ENCODE measurements at regions not wholly inside any gene's neighbourhood (a gene's known extent, or its start where the extent isn't known, plus 50 kb on each side); places are given as distances from the start of the nearest gene placed in this dataset.
"Not testable (repeated sequence)": the region's sequence is repeated elsewhere in the genome, so short reads cannot be mapped to it uniquely, and the experiment has no call there.

- H3K4me3 ChIP-seq (replicated peaks in 1 of 3; ENCODE audit: insufficient read depth in 1 of 3, low read depth in 2 of 3, low read length in 3 of 3); intact Hi-C loops (cut with micrococcal nuclease; ENCODE audit: unreplicated experiment); ATAC-seq; H3K9me3 ChIP-seq (ENCODE audit: low read length); FAIRE-seq; H3K36me3 ChIP-seq (replicated peaks in 1 of 2; ENCODE audit: control insufficient read depth in 1 of 2, insufficient read depth in 2 of 2, low read length in 2 of 2); CTCF ChIA-PET (ENCODE audit: low intra/inter-chr PET ratio, low total read pairs); POLR2A ChIA-PET; in situ Hi-C loops (cut with HindIII; ENCODE audit: extremely low pct_ligation_motif_present, low pct_unique_long_range_greater_than_20kb); H3K4me2 ChIP-seq (ENCODE audit: low read depth, low read length); H3K9ac ChIP-seq (ENCODE audit: insufficient read depth, low read depth, low read length); H3K4me1 ChIP-seq (ENCODE audit: insufficient read depth, low read length); H3K79me2 ChIP-seq (ENCODE audit: insufficient read depth, low read length); BruUV-seq (replicated peaks); H3K27ac ChIP-seq (ENCODE audit: extremely low read length, insufficient read depth, low read length); DNase-seq (ENCODE audit: low spot score); H2AFZ ChIP-seq (ENCODE audit: low read length); H4K20me1 ChIP-seq (ENCODE audit: insufficient read depth, low read length); H3K27me3 ChIP-seq (ENCODE audit: control insufficient read depth in 1 of 2, insufficient read depth in 2 of 2, low read length in 2 of 2): not testable (repeated sequence)
- WGBS (ENCODE audit: low lambda C conversion rate): 40% methylated on average over 2 of the region's 12 CpGs
Observed at GRCh38 chr6:114805426-114805825, 462.6 kb upstream of the HS3ST5 start.

DNA sequence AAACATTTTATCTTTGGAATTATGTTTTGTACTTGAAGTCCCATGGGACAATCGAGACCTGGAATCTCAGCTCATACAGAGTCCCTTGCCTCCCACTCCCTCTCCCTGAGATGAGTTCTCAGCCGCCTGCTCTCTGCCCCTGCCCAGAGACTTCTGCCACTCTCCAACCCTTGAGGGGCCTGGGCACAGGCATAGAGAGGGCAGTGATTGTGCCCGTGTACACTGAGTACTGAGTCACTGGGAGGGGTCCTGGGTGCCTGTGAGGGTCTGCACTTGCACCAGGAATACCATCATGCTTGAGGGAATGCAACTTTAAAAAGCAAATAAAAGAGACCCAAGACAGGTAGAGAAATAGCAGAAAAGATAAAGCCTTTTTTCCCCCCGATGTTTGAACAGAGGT, 453.8 kb upstream of the HS3ST5 start:
- H2AFZ ChIP-seq (ENCODE audit: low read length): no peak overlapping the region
- no peak for DNase-seq (ENCODE audit: low spot score)
- H4K20me1 ChIP-seq (ENCODE audit: insufficient read depth, low read length): no peaks in the 10 kb centered on the region
- 6% methylated on average over 4 of the region's 4 CpGs for WGBS (ENCODE audit: low lambda C conversion rate)
- ATAC-seq: no peak
- H3K27ac ChIP-seq (ENCODE audit: extremely low read length, insufficient read depth, low read length): no peak overlapping the region
- H3K4me3 ChIP-seq (replicated peaks in 1 of 3; ENCODE audit: insufficient read depth in 1 of 3, low read depth in 2 of 3, low read length in 3 of 3): no peak overlapping the region
- H3K36me3 ChIP-seq (replicated peaks in 1 of 2; ENCODE audit: control insufficient read depth in 1 of 2, insufficient read depth in 2 of 2, low read length in 2 of 2): no peaks in the 10 kb centered on the region
- no peak overlapping the region for H3K4me2 ChIP-seq (ENCODE audit: low read depth, low read length)
- TF ChIP-seq, protein P1, sequence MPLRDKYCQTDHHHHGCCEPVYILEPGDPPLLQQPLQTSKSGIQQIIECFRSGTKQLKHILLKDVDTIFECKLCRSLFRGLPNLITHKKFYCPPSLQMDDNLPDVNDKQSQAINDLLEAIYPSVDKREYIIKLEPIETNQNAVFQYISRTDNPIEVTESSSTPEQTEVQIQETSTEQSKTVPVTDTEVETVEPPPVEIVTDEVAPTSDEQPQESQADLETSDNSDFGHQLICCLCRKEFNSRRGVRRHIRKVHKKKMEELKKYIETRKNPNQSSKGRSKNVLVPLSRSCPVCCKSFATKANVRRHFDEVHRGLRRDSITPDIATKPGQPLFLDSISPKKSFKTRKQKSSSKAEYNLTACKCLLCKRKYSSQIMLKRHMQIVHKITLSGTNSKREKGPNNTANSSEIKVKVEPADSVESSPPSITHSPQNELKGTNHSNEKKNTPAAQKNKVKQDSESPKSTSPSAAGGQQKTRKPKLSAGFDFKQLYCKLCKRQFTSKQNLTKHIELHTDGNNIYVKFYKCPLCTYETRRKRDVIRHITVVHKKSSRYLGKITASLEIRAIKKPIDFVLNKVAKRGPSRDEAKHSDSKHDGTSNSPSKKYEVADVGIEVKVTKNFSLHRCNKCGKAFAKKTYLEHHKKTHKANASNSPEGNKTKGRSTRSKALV (CRISPR knock-in tag; IDR thresholded peaks at IDR 0.05): no peak
- TF ChIP-seq WIZ (CRISPR knock-in tag; IDR thresholded peaks at IDR 0.05) (no peak), TAF1 (CRISPR knock-in tag; IDR thresholded peaks at IDR 0.05) (no peak), ZFP36L1 (CRISPR knock-in tag; IDR thresholded peaks at IDR 0.05) (no peak), ASH2L (IDR thresholded peaks at IDR 0.05; ENCODE audit: insufficient read length, low read depth, low read length) (no peak), ATF5 (CRISPR knock-in tag; IDR thresholded peaks at IDR 0.05; ENCODE audit: low read depth) (no peak), NFE2L2 (IDR thresholded peaks at IDR 0.05; ENCODE audit: low read length) (no peak)
- in situ Hi-C loops (cut with HindIII; ENCODE audit: extremely low pct_ligation_motif_present, low pct_unique_long_range_greater_than_20kb) (no loop called here), intact Hi-C loops (cut with micrococcal nuclease; ENCODE audit: unreplicated experiment) (no loop called here)
- no peaks in the 10 kb centered on the region for H3K4me1 ChIP-seq (ENCODE audit: insufficient read depth, low read length)
- no peak overlapping the region for H3K9ac ChIP-seq (ENCODE audit: insufficient read depth, low read depth, low read length)
- no TSS peak for BruUV-seq (replicated peaks)
- no peaks in the 10 kb centered on the region for H3K27me3 ChIP-seq (ENCODE audit: control insufficient read depth in 1 of 2, insufficient read depth in 2 of 2, low read length in 2 of 2)
- ChIA-PET POLR2A (no interaction called here), CTCF (ENCODE audit: low intra/inter-chr PET ratio, low total read pairs) (no interaction called here)
- FAIRE-seq: no peak
- no peaks in the 10 kb centered on the region for H3K79me2 ChIP-seq (ENCODE audit: insufficient read depth, low read length)
- H3K9me3 ChIP-seq (ENCODE audit: low read length): no peaks in the 10 kb centered on the region

Measured in HepG2 (cell line).